GM23248 (cell line): ENCODE measurements at regions not wholly inside any gene's neighbourhood (a gene's known extent, or its start where the extent isn't known, plus 50 kb on each side); places are given as distances from the start of the nearest gene placed in this dataset.

Experiments
- DNase-seq: peaks from one replicate; pipeline ENCODE4 v3.0.0-alpha.2; 2015
- H2AFZ ChIP-seq: fragments of 200-600 bp; sonication (generic); 2 replicates; pipeline ENCODE4 v1.6.1; 2016; ENCODE audit warnings: antibody characterized with exemption
- H3F3A ChIP-seq: fragments of 200-600 bp; sonication (generic); 2 replicates; pipeline ENCODE4 v1.6.1; 2016; ENCODE audit warnings: mild to moderate bottlenecking, antibody characterized with exemption, mixed run types; ENCODE audit not compliant: insufficient read depth
- H3K27ac ChIP-seq: fragments of 200-600 bp; sonication (generic); 2 replicates; pipeline ENCODE4 v1.5.1; 2016; ENCODE audit warnings: mild to moderate bottlenecking
- H3K27me3 ChIP-seq: fragments of 200-600 bp; sonication (generic); replicated peaks from 2 replicates; pipeline ENCODE4 v1.6.1; 2016; ENCODE audit warnings: mild to moderate bottlenecking; ENCODE audit not compliant: insufficient read depth
- H3K36me3 ChIP-seq: fragments of 200-600 bp; sonication (generic); 2 replicates; pipeline ENCODE4 v1.6.1; 2016; ENCODE audit warnings: low read depth, mild to moderate bottlenecking
- H3K4me1 ChIP-seq: fragments of 200-600 bp; sonication (generic); 2 replicates; pipeline ENCODE4 v1.6.1; 2016; ENCODE audit warnings: mild to moderate bottlenecking; ENCODE audit not compliant: insufficient read depth
- H3K4me2 ChIP-seq: fragments of 200-600 bp; sonication (generic); one replicate; pipeline ENCODE4 v1.6.1; 2016; ENCODE audit warnings: mild to moderate bottlenecking; ENCODE audit not compliant: unreplicated experiment
- H3K4me3 ChIP-seq: fragments of 200-600 bp; sonication (generic); 2 replicates; pipeline ENCODE4 v1.5.1; 2016; ENCODE audit warnings: mild to moderate bottlenecking
- H3K79me2 ChIP-seq: fragments of 200-600 bp; sonication (generic); 2 replicates; pipeline ENCODE4 v1.6.1; 2016; ENCODE audit warnings: mild to moderate bottlenecking; ENCODE audit not compliant: insufficient read depth
- H3K9ac ChIP-seq: fragments of 200-600 bp; sonication (generic); 2 replicates; pipeline ENCODE4 v1.6.1; 2016; ENCODE audit warnings: mild to moderate bottlenecking
- H3K9me2 ChIP-seq: fragments of 200-600 bp; sonication (generic); 2 replicates; pipeline ENCODE4 v1.6.1; 2016; ENCODE audit warnings: mixed run types, mild to moderate bottlenecking, moderate library complexity; ENCODE audit not compliant: insufficient read depth
- H3K9me3 ChIP-seq: fragments of 200-600 bp; sonication (generic); one replicate; pipeline ENCODE4 v1.6.1; 2017; ENCODE audit warnings: low read depth
- H4K20me1 ChIP-seq: fragments of 200-600 bp; sonication (generic); 2 replicates; pipeline ENCODE4 v1.6.0; 2016; ENCODE audit not compliant: insufficient read depth
- EZH2 ChIP-seq: fragments of 200-600 bp; sonication (generic); IDR thresholded peaks from 2 replicates; pipeline ENCODE4 v1.6.1; 2018; ENCODE audit warnings: antibody characterized with exemption, mild to moderate bottlenecking; ENCODE audit not compliant: insufficient read depth, poor library complexity, severe bottlenecking
- EZH2phosphoT487 ChIP-seq: fragments of 200-600 bp; sonication (generic); IDR thresholded peaks from 2 replicates; pipeline ENCODE4 v1.6.1; 2018; ENCODE audit warnings: antibody characterized with exemption, moderate library complexity, mild to moderate bottlenecking, low read depth; ENCODE audit not compliant: insufficient read depth
- WGBS, 2 experiments: methylation state at CpG; one replicate each; pipeline ENCODE4 v1.1.6; 2015 to 2017; ENCODE audit warnings: low lambda C conversion rate in 2 of 2, low coverage in 1 of 2; ENCODE audit errors: missing lambda C conversion rate in 2 of 2; 5-methylcytosine and 5-hydroxymethylcytosine counted together
- in situ Hi-C: fragments of 300-500 bp; cut with MboI; formaldehyde crosslinking; loops from 2 replicates; pipeline ENCODE4 v1.15.0; 2020

- in situ Hi-C loops, result no loop called here
- 4% methylated on average over 9 of the region's 9 CpGs for WGBS, 2 experiments
- peak; percentile 98 for DNase-seq
- TF ChIP-seq EZH2phosphoT487, result no peak
- TF ChIP-seq EZH2, result no peak
- H3K9ac ChIP-seq, result peak overlapping the region; percentile 64
- H4K20me1 ChIP-seq, result no peaks in the 10 kb centered on the region
- H2AFZ ChIP-seq, result peak overlapping the region; percentile 56
- peak overlapping the region; percentile 36 for H3K4me3 ChIP-seq
- no peaks in the 10 kb centered on the region for H3K79me2 ChIP-seq
- H3F3A ChIP-seq, result peaks cover 34% of the 10 kb centered on the region
- no peaks in the 10 kb centered on the region for H3K9me3 ChIP-seq
- no peaks in the 10 kb centered on the region for H3K36me3 ChIP-seq
- peak overlapping the region; percentile 93 for H3K27ac ChIP-seq
- H3K4me2 ChIP-seq, result peak overlapping the region; percentile 66
- H3K4me1 ChIP-seq, result peaks cover 28% of the 10 kb centered on the region
- no peaks in the 10 kb centered on the region for H3K9me2 ChIP-seq
- no peaks in the 10 kb centered on the region for H3K27me3 ChIP-seq
Measured at GRCh38 chr1:245085508-245086095, 69.2 kb upstream of the KIF26B start.

GRCh38 chr1:245084551-245084950, 70.2 kb upstream of the KIF26B start:
- TF ChIP-seq EZH2 (no peak), EZH2phosphoT487 (no peak)
- H3K4me3 ChIP-seq, result no peak overlapping the region
- H3K79me2 ChIP-seq, result no peaks in the 10 kb centered on the region
- WGBS, 2 experiments, result 98% methylated on average over 7 of the region's 7 CpGs
- no peaks in the 10 kb centered on the region for H3K27me3 ChIP-seq
- no peak overlapping the region for H2AFZ ChIP-seq
- H3K9me2 ChIP-seq, result no peaks in the 10 kb centered on the region
- no peaks in the 10 kb centered on the region for H3K36me3 ChIP-seq
- peak overlapping the region; percentile 66 for H3K4me2 ChIP-seq
- H4K20me1 ChIP-seq, result no peaks in the 10 kb centered on the region
- in situ Hi-C loops, result no loop called here
- peak overlapping the region; percentile 93 for H3K27ac ChIP-seq
- H3K4me1 ChIP-seq, result peaks cover 28% of the 10 kb centered on the region
- peak overlapping the region; percentile 64; the same call in 1 of the 2 replicates for H3K9ac ChIP-seq
- no peaks in the 10 kb centered on the region for H3K9me3 ChIP-seq
- H3F3A ChIP-seq, result peaks cover 29% of the 10 kb centered on the region
- DNase-seq, result peak; percentile 42

GRCh38 chr1:245079021-245079609, 75.7 kb upstream of the KIF26B start:
- H3K9me2 ChIP-seq, result no peaks in the 10 kb centered on the region
- H3K27ac ChIP-seq, result no peak overlapping the region
- H3K4me3 ChIP-seq, result no peak overlapping the region
- TF ChIP-seq EZH2phosphoT487 (no peak), EZH2 (no peak)
- H3K4me1 ChIP-seq, result peaks cover 5% of the 10 kb centered on the region; the same call in 1 of the 2 replicates
- H3K9me3 ChIP-seq, result no peaks in the 10 kb centered on the region
- H3K79me2 ChIP-seq, result no peaks in the 10 kb centered on the region
- H4K20me1 ChIP-seq, result no peaks in the 10 kb centered on the region
- peak; percentile 75 for DNase-seq
- H3K9ac ChIP-seq, result no peak overlapping the region
- no peaks in the 10 kb centered on the region for H3K27me3 ChIP-seq
- WGBS, 2 experiments, result 65 to 66% methylated on average over 9 of the region's 9 CpGs
- H3F3A ChIP-seq, result peaks cover 10% of the 10 kb centered on the region
- no peak overlapping the region for H2AFZ ChIP-seq
- in situ Hi-C loops, result no loop called here
- no peak overlapping the region for H3K4me2 ChIP-seq
- no peaks in the 10 kb centered on the region for H3K36me3 ChIP-seq

- Histone ChIP-seq H4K20me1 (no peaks in the 10 kb centered on the region), H3K79me2 (no peaks in the 10 kb centered on the region), H3K4me1 (peaks cover 5% of the 10 kb centered on the region; the same call in 1 of the 2 replicates), H3K27ac (no peak overlapping the region), H3K27me3 (no peaks in the 10 kb centered on the region), H3K9ac (no peak overlapping the region), H3K36me3 (no peaks in the 10 kb centered on the region), H3K4me2 (no peak overlapping the region), H3K9me3 (no peaks in the 10 kb centered on the region), H3K4me3 (no peak overlapping the region), H2AFZ (no peak overlapping the region), H3F3A (peaks cover 9% of the 10 kb centered on the region; the same call in 1 of the 2 replicates), H3K9me2 (no peaks in the 10 kb centered on the region)
- no peak for TF ChIP-seq EZH2phosphoT487
- TF ChIP-seq EZH2, result no peak
- DNase-seq, result no peak
- 80 to 83% methylated on average over 5 of the region's 5 CpGs for whole genome bisulfite sequencing, 2 experiments
- in situ Hi-C loops, result no loop called here
Measured at GRCh38 chr1:245074898-245075297, 79.9 kb upstream of the KIF26B start.
